ENCODE measurements at regions not wholly inside any gene's neighbourhood (a gene's known extent, or its start where the extent isn't known, plus 50 kb on each side); places are given as distances from the start of the nearest gene placed in this dataset.

- intact Hi-C loops (cut with micrococcal nuclease): no loop called here
- H3K4me1 Mint-ChIP-seq: no peaks in the 10 kb centered on the region
- H3K9me3 Mint-ChIP-seq: peaks cover 4% of the 10 kb centered on the region
- H3K27ac Mint-ChIP-seq: no peak overlapping the region
- no peak overlapping the region for H3K4me3 Mint-ChIP-seq
- no peak for DNase-seq
- peaks cover 3% of the 10 kb centered on the region for H3K27me3 Mint-ChIP-seq
- no peaks in the 10 kb centered on the region for H3K36me3 Mint-ChIP-seq (ENCODE audit: low read depth)
Observed at GRCh38 chr6:21900730-21901129, 307.2 kb downstream of the SOX4 start.

GRCh38 chr6:21902628-21903169 lies 309.1 kb downstream of the SOX4 start:
- no peaks in the 10 kb centered on the region for H3K36me3 Mint-ChIP-seq (ENCODE audit: low read depth)
- DNase-seq: no peak

GRCh38 chr6:21905531-21905930 lies 312.0 kb downstream of the SOX4 start:
- Mint-ChIP-seq H3K4me1 (no peaks in the 10 kb centered on the region), H3K27ac (no peak overlapping the region), H3K36me3 (ENCODE audit: low read depth) (no peaks in the 10 kb centered on the region), H3K27me3 (peaks cover 4% of the 10 kb centered on the region), H3K9me3 (peaks cover 4% of the 10 kb centered on the region), H3K4me3 (no peak overlapping the region)
- DNase-seq: no peak
- intact Hi-C loops (cut with micrococcal nuclease): no loop called here

More at GRCh38 chr6:21902628-21903169, 309.1 kb downstream of the SOX4 start:
- Mint-ChIP-seq H3K4me3 (no peak overlapping the region), H3K27ac (no peak overlapping the region), H3K4me1 (no peaks in the 10 kb centered on the region), H3K27me3 (peaks cover 5% of the 10 kb centered on the region), H3K9me3 (peaks cover 7% of the 10 kb centered on the region)
- intact Hi-C loops (cut with micrococcal nuclease): no loop called here

GRCh38 chr6:21906826-21907225 lies 313.3 kb downstream of the SOX4 start:
- no peak overlapping the region for H3K27ac Mint-ChIP-seq
- intact Hi-C loops (cut with micrococcal nuclease): no loop called here
- H3K9me3 Mint-ChIP-seq: peaks cover 3% of the 10 kb centered on the region
- no peaks in the 10 kb centered on the region for H3K36me3 Mint-ChIP-seq (ENCODE audit: low read depth)
- H3K4me1 Mint-ChIP-seq: no peaks in the 10 kb centered on the region
- no peak overlapping the region for H3K4me3 Mint-ChIP-seq
- no peak for DNase-seq
- H3K27me3 Mint-ChIP-seq: peaks cover 10% of the 10 kb centered on the region

GRCh38 chr6:21907291-21907690 lies 313.7 kb downstream of the SOX4 start:
- peaks cover 3% of the 10 kb centered on the region for H3K9me3 Mint-ChIP-seq
- H3K27ac Mint-ChIP-seq: no peak overlapping the region
- peaks cover 10% of the 10 kb centered on the region for H3K27me3 Mint-ChIP-seq
- no peak overlapping the region for H3K4me3 Mint-ChIP-seq
- intact Hi-C loops (cut with micrococcal nuclease): no loop called here
- no peak for DNase-seq
- H3K36me3 Mint-ChIP-seq (ENCODE audit: low read depth): no peaks in the 10 kb centered on the region
- H3K4me1 Mint-ChIP-seq: no peaks in the 10 kb centered on the region

GRCh38 chr6:21908161-21908848 lies 314.8 kb downstream of the SOX4 start:
- DNase-seq: no peak
- Mint-ChIP-seq H3K27me3 (peaks cover 10% of the 10 kb centered on the region), H3K27ac (no peak overlapping the region), H3K9me3 (peaks cover 3% of the 10 kb centered on the region), H3K4me3 (no peak overlapping the region), H3K36me3 (ENCODE audit: low read depth) (no peaks in the 10 kb centered on the region), H3K4me1 (no peaks in the 10 kb centered on the region)
- intact Hi-C loops (cut with micrococcal nuclease): no loop called here

GRCh38 chr6:21909321-21909720 lies 315.8 kb downstream of the SOX4 start:
- intact Hi-C loops (cut with micrococcal nuclease): no loop called here
- DNase-seq: no peak
- no peaks in the 10 kb centered on the region for H3K36me3 Mint-ChIP-seq (ENCODE audit: low read depth)
- H3K27me3 Mint-ChIP-seq: peaks cover 10% of the 10 kb centered on the region
- peaks cover 3% of the 10 kb centered on the region for H3K9me3 Mint-ChIP-seq
- H3K4me3 Mint-ChIP-seq: no peak overlapping the region
- H3K27ac Mint-ChIP-seq: no peak overlapping the region
- peaks cover 9% of the 10 kb centered on the region for H3K4me1 Mint-ChIP-seq

GRCh38 chr6:21911208-21911607 lies 317.7 kb downstream of the SOX4 start:
- no peak for DNase-seq
- intact Hi-C loops (cut with micrococcal nuclease): no loop called here
- H3K27me3 Mint-ChIP-seq: peaks cover 8% of the 10 kb centered on the region
- peaks cover 18% of the 10 kb centered on the region for H3K4me1 Mint-ChIP-seq
- no peak overlapping the region for H3K4me3 Mint-ChIP-seq
- H3K9me3 Mint-ChIP-seq: no peaks in the 10 kb centered on the region
- H3K27ac Mint-ChIP-seq: no peak overlapping the region
- no peaks in the 10 kb centered on the region for H3K36me3 Mint-ChIP-seq (ENCODE audit: low read depth)

GRCh38 chr6:21912151-21912832 lies 318.7 kb downstream of the SOX4 start:
- intact Hi-C loops (cut with micrococcal nuclease): no loop called here
- DNase-seq: no peak
- Mint-ChIP-seq H3K27ac (no peak overlapping the region), H3K27me3 (peaks cover 8% of the 10 kb centered on the region), H3K9me3 (no peaks in the 10 kb centered on the region), H3K4me1 (peaks cover 21% of the 10 kb centered on the region), H3K36me3 (ENCODE audit: low read depth) (no peaks in the 10 kb centered on the region), H3K4me3 (no peak overlapping the region)

GRCh38 chr6:21914121-21914973 lies 320.8 kb downstream of the SOX4 start:
- intact Hi-C loops (cut with micrococcal nuclease): no loop called here
- H3K27me3 Mint-ChIP-seq: peaks cover 6% of the 10 kb centered on the region
- H3K9me3 Mint-ChIP-seq: no peaks in the 10 kb centered on the region
- peaks cover 21% of the 10 kb centered on the region for H3K4me1 Mint-ChIP-seq
- DNase-seq: peak; percentile 87
- H3K27ac Mint-ChIP-seq: no peak overlapping the region
- peak overlapping the region; percentile 57 for H3K4me3 Mint-ChIP-seq
- H3K36me3 Mint-ChIP-seq (ENCODE audit: low read depth): no peaks in the 10 kb centered on the region

GRCh38 chr6:21915707-21916260 lies 322.2 kb downstream of the SOX4 start:
- peak; percentile 59 for DNase-seq
- H3K36me3 Mint-ChIP-seq (ENCODE audit: low read depth): no peaks in the 10 kb centered on the region
- no peak overlapping the region for H3K27ac Mint-ChIP-seq
- H3K4me3 Mint-ChIP-seq: peak overlapping the region; percentile 35
- H3K27me3 Mint-ChIP-seq: peaks cover 6% of the 10 kb centered on the region
- intact Hi-C loops (cut with micrococcal nuclease): no loop called here
- H3K9me3 Mint-ChIP-seq: no peaks in the 10 kb centered on the region
- peaks cover 21% of the 10 kb centered on the region for H3K4me1 Mint-ChIP-seq

GRCh38 chr6:21918041-21918440 lies 324.5 kb downstream of the SOX4 start:
- no peaks in the 10 kb centered on the region for H3K27me3 Mint-ChIP-seq
- no peak for DNase-seq
- no peaks in the 10 kb centered on the region for H3K9me3 Mint-ChIP-seq
- H3K36me3 Mint-ChIP-seq (ENCODE audit: low read depth): no peaks in the 10 kb centered on the region
- intact Hi-C loops (cut with micrococcal nuclease): no loop called here
- H3K4me1 Mint-ChIP-seq: peaks cover 21% of the 10 kb centered on the region
- H3K27ac Mint-ChIP-seq: no peak overlapping the region
- no peak overlapping the region for H3K4me3 Mint-ChIP-seq

GRCh38 chr6:21918666-21919065 lies 325.1 kb downstream of the SOX4 start:
- Mint-ChIP-seq H3K36me3 (ENCODE audit: low read depth) (no peaks in the 10 kb centered on the region), H3K27me3 (no peaks in the 10 kb centered on the region), H3K9me3 (no peaks in the 10 kb centered on the region), H3K27ac (no peak overlapping the region), H3K4me1 (peaks cover 19% of the 10 kb centered on the region), H3K4me3 (no peak overlapping the region)
- intact Hi-C loops (cut with micrococcal nuclease): no loop called here
- DNase-seq: no peak
